ENCODE measurements at regions not wholly inside any gene's neighbourhood (a gene's known extent, or its start where the extent isn't known, plus 50 kb on each side); places are given as distances from the start of the nearest gene placed in this dataset.
A peak's percentile ranks its signal among the peaks of the same experiment; 100 is the strongest.

GRCh38 chr3:5071061-5071460 lies 51.0 kb upstream of the ARL8B start:
- no peak overlapping the region for H3K4me3 ChIP-seq
- H3K9me3 ChIP-seq, result no peaks in the 10 kb centered on the region
- H3K36me3 ChIP-seq (ENCODE audit: low read depth), result no peaks in the 10 kb centered on the region
- intact Hi-C loops (cut with DNase I, micrococcal nuclease), result no loop called here
- ATAC-seq (peak; percentile 47), DNase-seq (peak in 1 of 3 donors; percentile 6)
- H3K4me1 ChIP-seq (ENCODE audit: low read depth), result no peaks in the 10 kb centered on the region
- no peak for TF ChIP-seq CTCF (IDR thresholded peaks at IDR 0.05)

- DNase-seq (no peak), ATAC-seq (no peak)
- Histone ChIP-seq H3K36me3 (ENCODE audit: low read depth) (no peaks in the 10 kb centered on the region), H3K4me3 (no peak overlapping the region), H3K9me3 (no peaks in the 10 kb centered on the region), H3K4me1 (ENCODE audit: low read depth) (no peaks in the 10 kb centered on the region)
- intact Hi-C loops (cut with DNase I, micrococcal nuclease), result no loop called here
- no peak for TF ChIP-seq CTCF (IDR thresholded peaks at IDR 0.05)
These were observed 49.8 kb upstream of the ARL8B start for GRCh38 chr3:5072100-5072816.

All from mucosa of descending colon (tissue), 3 donors.